HuH-7 (cell line): ENCODE measurements at regions not wholly inside any gene's neighbourhood (a gene's known extent, or its start where the extent isn't known, plus 50 kb on each side); places are given as distances from the start of the nearest gene placed in this dataset.

Experiments used
- DNase-seq: peaks from one replicate; pipeline ENCODE4 v3.0.0; 2011; ENCODE audit warnings: low spot score

- no peak for DNase-seq
These were observed 148.8 kb upstream of the LHX5 start for GRCh38 chr12:113620437-113620976.

GRCh38 chr12:113619202-113619601 is 147.5 kb upstream of the LHX5 start:
- no peak for DNase-seq

DNA sequence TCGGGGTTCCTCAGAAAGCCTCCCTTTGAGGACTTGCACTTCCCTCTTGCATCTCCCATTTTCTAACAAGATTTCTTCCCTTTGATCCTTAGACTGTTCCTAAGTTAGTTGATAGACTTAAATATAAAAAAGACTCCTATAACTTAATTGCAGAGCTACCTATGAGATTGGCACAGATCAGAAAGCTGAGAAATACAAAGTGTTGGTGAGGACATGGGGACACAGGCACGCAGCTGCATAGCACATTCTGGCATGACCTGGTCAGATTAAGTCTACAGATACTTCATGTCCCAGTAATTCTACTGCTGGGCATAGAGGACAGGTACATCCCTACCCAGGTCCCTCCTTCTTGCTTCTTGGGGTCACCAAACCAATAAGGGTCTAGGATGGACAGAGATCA is 141.7 kb upstream of the LHX5 start:
- no peak for DNase-seq

- DNase-seq, result no peak
These were observed 141.1 kb upstream of the LHX5 start for GRCh38 chr12:113612793-113613192.

GRCh38 chr12:113612076-113612728 is 140.5 kb upstream of the LHX5 start:
- DNase-seq, result no peak

GRCh38 chr12:113611652-113612051 is 140.0 kb upstream of the LHX5 start:
- DNase-seq, result no peak

GRCh38 chr12:113610698-113611097 is 139.0 kb upstream of the LHX5 start:
- no peak for DNase-seq

DNA sequence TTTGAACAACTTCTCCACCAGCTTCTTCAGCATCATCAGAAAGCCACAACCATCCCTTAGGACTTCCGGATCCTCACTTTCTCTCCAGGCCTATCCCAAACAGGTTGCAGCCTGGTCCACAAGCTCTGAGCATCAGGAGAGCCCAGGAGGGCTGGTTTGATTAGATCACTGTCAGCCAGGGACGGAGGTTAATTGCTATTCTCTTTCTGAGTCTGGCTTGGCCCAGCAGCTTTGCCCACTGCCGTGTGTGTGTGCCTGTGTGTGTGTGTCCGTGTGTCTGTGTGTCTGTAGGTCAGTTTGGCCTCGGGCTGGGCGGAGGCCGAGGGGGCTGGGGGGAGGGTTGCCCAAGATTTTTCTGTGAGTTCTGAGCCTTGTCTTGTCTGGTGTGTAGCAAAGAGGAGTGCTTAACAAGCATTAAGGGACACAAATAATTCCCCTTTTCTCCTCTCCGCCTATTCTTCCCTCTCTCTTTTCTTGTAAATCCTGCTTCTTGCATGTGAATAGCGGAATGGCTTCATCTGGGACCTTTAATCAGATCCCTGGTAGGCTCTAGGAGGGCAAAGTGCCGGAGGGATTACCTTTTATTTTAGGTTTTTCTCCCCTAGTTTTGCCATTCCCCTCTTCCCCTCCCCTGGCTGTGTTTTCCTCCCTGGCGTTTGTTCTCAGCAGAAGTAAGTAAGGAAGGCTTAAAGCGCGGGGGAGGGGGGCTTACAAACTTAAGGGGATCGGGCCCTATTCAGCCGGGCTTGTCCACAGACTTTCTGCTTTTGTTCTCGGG is 138.2 kb upstream of the LHX5 start:
- no peak for DNase-seq

DNA sequence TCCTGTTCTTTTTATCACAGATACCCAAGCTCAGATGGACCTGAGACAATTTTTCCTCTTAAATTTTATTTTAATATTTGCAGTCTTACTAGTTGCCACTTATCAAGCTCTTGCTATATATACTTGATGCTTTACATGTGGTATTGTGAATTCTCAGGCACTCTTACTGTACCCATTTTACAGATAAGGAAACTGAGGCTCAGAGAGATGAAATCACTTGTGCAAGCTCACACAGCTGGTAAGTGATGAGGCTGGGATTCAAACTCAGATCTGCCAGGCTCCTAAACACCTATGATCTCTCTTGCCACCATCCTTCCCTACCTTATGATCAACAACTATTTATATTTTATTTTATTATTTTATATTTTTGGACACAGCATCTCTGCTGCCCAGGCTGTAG is 133.0 kb upstream of the LHX5 start:
- DNase-seq, result no peak

DNA sequence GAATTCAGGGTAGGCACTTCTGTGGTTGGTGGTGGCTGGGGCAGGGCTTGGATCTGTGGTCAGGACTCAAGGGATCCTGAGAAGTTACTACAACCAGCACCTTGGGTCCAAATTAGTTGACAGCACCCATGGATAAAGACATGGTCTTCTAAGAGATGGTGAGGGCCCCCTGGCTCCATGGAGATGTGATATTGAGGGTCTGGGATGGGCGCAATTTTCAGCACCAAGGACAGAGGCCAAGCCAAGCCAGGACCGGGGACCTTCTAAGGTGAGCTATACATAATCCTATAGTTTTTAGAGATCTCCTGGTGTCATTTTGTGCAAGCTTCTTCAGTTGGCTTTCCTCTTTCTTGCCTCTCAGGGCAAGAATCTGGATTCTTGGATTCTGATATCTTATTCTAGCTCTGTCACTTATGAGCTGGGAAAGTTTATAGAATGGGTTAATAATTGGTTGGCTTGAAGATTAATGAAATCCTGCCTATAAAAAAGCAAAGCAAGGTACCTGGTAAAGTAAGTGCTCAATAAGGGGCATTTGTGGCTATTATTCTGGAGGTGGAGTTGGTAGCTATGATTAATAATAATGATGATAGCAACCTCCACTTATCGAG is 130.1 kb upstream of the LHX5 start:
- DNase-seq, result peak; percentile 55

GRCh38 chr12:113598815-113599406 is 127.2 kb upstream of the LHX5 start:
- DNase-seq, result no peak

DNA sequence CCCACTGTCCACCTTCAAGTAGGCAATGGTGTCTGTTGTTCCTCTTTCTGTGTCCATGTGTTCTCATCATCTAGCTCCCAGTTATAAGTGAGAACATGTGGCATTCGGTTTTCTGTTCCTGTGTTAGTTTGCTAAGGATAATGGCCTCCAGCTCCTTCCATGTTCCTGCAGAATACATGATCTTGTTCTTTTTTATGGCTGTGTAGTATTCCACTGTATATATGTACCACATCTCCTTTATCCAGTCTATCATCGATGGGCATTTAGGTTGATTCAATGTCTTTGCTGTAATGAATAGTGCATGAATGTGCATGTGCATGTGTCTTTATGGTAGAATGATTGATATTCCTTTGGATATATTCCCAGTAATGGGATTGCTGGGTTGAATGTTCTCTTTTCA is 123.3 kb upstream of the LHX5 start:
- DNase-seq, result no peak

GRCh38 chr12:113591480-113591974 is 119.9 kb upstream of the LHX5 start:
- no peak for DNase-seq

- DNase-seq, result no peak
These were observed 117.8 kb upstream of the LHX5 start for GRCh38 chr12:113589437-113589836.

DNA sequence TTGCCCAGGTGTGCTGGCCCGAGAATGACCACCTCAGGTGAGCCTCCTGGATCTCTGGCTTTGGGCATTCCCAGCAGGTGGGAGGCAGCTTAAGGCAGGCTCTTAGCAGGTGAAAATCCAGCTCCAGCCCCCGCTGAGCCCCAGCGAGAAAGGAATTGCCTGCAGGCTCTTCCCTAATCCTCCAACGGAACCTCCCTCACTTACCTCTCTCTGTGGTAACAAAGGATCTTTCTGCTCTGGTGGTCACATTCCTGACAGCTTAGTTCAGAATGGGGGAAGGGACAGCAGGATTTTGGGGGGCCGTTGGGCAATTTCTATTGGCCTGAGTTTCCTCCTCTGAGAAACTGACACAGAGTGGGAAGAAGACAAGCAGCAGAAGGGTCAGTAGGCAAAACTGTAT is 116.0 kb upstream of the LHX5 start:
- DNase-seq, result no peak

DNA sequence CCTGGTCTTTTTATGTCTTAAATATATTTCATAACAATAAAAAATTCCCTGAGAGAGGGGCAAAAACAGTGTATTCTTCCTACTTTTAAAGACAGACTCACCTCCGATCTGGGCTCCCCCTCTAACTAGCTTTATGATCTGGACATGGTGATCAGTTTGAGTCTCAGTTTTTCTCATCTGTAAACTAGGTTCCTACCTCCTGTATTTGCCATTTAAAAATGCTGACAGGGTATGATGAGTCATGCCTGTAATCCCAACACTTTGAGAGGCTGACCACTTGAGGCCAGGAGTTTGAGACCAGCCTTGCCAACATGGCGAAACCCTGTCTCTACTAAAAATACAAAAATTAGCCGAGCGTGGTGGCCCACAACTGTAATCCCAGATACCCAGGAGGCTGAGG is 114.8 kb upstream of the LHX5 start:
- DNase-seq, result no peak

- no peak for DNase-seq
These were observed 111.0 kb upstream of the LHX5 start for GRCh38 chr12:113582521-113583218.

DNA sequence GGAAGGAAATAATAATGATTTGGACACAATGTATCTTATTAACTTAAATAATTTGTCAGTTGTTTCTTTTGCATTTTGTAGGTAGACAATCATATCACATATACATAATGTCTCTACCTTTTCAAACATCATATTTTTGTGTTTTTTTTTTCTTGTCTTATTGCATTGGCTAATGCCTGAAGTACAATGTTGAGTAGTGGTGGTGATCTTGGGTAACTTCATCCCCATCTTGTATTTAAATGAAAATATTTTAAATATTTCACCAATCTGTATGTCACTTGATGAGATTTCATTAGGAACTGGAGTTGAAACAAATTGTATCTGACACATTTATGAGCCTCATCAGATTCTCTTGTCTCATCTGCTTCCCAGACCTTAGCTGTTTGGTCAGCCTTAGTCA is 109.7 kb upstream of the LHX5 start:
- no peak for DNase-seq

DNA sequence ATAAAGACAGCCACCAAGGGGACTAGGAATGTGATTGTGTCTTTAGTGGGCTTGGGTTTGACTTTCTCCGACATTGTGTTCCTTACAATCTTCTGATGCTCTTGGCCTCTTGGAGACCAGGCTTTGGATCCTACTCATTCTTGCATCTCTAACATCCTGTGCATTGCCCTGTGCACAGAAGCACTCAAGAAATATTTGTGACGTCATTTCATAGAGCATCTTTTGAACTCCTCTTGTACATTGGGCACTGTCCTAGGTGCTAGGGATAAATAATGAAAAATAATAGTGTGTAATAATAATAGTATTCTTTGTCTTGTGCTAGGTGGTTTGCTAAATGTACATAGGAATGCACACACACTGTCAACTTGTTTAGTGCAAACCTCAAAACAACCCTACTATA is 108.8 kb upstream of the LHX5 start:
- no peak for DNase-seq

DNA sequence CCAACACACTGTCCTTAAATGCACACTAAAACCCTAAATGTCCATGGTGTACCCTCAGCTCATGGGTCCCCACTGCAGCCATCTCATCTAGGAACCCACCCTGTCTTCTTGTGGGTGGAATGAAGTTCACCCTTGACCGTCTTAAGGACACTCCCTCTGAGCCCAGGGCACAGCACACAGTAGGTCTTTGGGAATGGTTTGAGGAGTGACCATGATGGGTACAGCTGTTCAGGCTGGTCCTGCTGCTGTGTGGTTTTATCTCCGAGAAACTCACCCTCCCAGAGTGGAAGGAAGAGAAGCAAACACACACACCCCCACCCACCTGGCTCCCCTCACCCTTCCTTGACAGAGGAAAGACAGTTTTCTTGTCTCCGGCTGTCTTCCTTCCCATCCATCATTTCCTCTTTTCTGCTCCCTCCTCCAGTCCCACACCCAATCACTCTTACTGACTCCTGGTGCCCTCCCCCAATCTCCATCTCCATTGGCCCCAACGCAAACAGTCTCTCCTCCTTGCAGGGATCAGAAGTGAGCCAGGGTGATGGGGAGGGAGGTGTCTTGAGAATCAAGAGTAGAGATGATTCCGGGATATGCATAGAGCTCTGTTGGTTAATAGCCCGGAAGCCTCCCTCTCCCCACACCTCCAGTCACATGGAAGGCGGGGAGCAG is 105.9 kb upstream of the LHX5 start:
- DNase-seq, result no peak

GRCh38 chr12:113575386-113575785 is 103.7 kb upstream of the LHX5 start:
- no peak for DNase-seq
